Iris pigment epithelial cell (primary cell): ENCODE measurements at regions not wholly inside any gene's neighbourhood (a gene's known extent, or its start where the extent isn't known, plus 50 kb on each side); places are given as distances from the start of the nearest gene placed in this dataset.

Experiments
- DNase-seq: peaks from one replicate; pipeline ENCODE4 v3.0.0-alpha.2; 2011; ENCODE audit warnings: low read depth

DNA sequence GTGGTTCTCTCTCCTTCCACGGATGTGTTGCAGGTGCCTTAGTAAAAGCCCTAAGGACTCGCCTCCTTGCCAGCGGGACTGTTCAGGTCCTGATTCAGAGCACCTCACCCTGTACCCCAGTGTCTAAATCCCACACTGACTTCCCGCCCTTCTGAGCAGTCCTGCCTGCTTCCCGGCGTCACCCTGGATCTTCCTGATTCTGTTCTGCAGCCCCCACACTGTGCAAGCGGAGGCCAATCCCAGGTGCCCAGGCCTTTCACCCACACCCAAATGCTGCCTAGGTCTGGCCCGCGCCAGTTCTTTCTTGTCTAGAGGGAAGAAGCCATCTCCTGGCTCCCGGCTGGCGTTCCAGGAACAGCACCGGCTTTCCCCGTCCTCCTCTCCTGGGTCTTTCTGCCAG is 95.9 kb upstream of the GALNT2 start:
- DNase-seq: no peak

DNA sequence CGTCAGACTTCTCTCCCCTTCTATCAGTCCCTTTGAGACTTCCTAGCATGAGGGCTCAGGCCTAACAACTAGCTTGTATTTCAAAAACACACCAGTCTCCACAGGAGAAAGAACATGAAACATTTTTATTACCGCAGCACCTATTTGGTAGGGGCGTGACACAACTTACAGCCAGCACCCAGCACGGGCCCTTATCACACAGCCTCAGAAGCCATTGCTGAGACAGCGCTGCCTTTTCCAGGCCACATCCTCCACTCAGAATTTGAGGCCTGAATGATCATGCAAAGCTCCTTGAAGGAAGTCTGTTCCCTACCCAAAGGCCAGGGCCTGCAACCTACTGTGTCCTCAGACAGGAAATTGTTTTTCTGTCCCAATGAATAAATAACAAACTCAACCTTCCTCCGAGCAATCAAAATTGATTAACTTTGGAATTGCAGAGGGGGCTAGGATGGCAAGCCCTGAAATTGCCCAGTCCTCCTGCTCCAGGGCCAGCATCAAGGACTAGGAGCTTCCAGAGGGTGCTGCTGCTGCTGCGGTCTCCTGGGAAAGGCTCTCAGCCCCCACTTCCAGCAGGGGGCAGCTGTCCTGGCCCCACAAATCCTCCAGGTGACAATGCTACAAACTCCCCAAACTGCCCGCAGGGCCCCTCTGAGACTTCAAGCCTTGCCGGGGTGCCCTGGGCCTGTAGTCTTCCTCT is 94.3 kb upstream of the GALNT2 start:
- DNase-seq: peak; percentile 12

- DNase-seq: no peak
Measured at GRCh38 chr1:229973297-229973612, 93.8 kb upstream of the GALNT2 start.

- DNase-seq: no peak
Measured at GRCh38 chr1:229975047-229975446, 92.0 kb upstream of the GALNT2 start.

GRCh38 chr1:229980009-229980408 is 87.0 kb upstream of the GALNT2 start:
- DNase-seq: no peak

DNA sequence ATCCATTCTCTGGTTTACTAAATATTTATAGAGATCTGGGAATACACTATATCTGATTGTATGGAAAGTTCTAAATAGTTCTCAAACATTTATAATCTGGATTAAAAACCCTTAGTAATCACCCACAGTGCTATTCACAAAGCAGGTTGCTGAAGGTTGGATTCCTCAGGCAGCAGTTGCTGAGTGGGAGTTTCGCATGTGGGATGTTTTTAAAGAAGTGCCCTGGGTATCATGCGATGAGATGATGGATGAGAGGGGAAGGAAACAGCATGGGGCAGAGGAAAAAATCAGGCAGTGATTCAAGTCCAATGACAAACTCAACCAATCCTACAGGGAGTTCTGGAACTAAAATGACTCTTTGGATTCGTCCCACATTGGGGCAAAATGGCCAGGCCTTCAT is 85.3 kb upstream of the GALNT2 start:
- no peak for DNase-seq

DNA sequence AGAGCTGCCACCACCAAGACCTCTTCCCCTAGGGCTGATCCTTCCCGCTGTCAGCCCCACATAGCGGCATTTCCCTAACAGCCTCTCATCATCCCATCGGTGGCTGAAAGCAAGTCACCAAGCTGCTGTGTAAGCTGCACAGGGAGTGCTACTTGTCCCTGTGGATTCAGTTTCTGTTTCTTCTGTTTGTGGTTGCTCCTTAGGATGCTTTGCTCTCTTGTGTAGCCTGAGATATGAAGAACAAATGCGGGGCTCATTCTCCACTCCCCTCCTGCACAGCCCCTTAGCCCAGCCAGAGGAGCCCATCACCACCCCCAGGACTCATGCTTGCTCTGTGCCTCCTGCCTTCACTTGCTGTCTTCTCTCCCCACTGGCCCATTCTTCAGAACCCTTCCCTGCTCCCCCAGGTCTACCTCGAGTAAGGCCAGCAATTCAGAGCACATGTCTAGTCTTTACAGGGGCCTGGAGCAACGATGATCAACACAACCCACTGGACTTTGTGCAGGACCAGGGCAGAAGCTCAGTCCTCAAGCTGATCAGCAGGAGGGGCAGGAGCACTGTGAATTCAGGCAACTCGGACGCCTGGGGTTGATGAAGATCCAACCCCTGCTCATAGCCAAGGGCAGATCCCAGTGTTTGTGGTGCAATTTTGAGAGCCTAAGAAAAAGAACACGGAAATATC is 82.6 kb upstream of the GALNT2 start:
- no peak for DNase-seq

- DNase-seq: no peak
Measured at GRCh38 chr1:229984992-229985612, 81.9 kb upstream of the GALNT2 start.

- DNase-seq: no peak
Measured at GRCh38 chr1:229985613-229986010, 81.4 kb upstream of the GALNT2 start.

- DNase-seq: no peak
Measured at GRCh38 chr1:229986737-229987337, 80.2 kb upstream of the GALNT2 start.

- DNase-seq: no peak
Measured at GRCh38 chr1:229987953-229988352, 79.1 kb upstream of the GALNT2 start.

DNA sequence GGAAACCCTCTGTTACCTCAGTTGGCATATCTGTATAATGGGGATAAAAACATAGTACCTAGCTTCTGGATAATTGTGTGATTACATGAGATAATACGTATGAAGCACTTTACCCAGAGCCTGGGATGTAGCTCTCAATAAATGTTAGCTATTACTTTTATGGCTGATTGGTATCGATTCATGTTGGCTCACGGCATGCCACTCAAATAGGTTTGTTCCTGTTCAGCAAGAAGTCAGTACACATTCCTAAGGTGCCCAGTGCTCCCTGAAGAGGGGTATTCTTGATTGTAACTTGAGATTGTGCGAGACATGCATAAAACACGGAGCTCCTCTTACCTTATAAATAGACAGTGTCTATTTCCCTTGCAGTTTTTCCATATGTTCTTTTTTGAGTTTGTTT is 78.5 kb upstream of the GALNT2 start:
- no peak for DNase-seq

- DNase-seq: no peak
Measured at GRCh38 chr1:229989591-229990248, 77.3 kb upstream of the GALNT2 start.

DNA sequence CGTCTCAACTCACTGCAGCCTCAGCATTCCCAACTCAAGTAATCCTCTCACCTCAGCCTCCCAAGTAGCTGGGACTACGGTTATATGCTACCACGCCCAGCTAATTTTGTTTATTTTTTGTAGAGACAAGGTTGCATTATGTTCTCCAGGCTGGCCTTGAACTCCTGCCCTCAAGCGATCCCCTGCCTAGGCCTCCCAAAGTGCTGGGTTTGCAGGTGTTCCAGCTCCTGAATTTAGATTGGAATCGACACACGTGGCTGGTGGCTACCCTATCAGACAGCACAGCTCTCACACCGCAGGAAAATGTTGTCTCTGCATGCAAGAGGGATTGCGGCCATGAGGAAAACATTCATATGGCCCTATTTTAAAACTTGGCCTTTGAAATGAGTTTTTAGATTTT is 76.7 kb upstream of the GALNT2 start:
- no peak for DNase-seq

DNA sequence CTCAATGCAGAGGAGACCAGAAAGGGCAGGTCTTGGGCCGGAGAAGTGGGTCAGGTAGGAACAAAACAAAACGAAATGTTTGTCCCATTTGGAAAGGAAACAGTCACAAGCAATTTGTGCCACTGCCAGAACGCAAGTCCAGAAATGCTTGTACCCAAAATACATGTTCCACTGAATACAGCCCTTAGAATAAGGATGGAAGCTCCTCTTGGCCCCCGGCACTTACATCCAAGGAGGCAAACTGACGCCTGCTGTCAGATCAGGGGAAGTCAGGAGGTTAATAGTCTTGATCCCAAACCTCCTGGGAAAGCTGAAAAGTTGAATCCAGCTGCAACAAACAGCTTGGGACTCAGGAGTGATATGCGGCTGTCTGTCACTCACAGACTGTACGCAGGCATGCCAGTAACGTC is 75.9 kb upstream of the GALNT2 start:
- DNase-seq: no peak

DNA sequence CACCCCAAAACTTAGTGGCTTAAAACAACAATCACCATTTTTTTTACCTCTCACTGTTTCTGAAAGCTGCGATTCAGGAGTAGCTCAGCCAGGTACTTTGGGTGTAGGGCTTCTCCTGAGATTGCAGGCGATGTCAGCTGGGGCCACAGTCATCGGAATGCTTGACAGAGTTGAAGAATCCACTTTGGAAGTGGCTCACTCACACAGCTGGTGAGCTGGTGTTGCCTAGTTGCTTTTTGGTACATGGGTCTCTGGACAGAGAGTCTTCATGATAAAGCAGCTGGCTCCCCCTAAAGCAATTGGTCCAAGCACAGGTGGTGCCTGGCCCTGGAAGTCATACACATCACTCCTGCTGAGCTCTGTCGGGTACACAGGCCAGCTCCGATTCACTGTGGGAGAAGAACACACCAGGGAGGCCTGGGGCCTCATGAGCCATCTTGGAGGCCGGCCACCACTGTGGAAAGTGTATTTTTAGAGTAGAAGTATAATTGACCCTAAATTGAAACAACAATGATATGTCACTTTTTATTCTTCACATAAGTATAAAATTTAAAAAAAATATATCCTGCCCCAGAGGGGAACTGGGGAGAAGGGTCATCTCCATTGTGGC is 75.2 kb upstream of the GALNT2 start:
- no peak for DNase-seq

DNA sequence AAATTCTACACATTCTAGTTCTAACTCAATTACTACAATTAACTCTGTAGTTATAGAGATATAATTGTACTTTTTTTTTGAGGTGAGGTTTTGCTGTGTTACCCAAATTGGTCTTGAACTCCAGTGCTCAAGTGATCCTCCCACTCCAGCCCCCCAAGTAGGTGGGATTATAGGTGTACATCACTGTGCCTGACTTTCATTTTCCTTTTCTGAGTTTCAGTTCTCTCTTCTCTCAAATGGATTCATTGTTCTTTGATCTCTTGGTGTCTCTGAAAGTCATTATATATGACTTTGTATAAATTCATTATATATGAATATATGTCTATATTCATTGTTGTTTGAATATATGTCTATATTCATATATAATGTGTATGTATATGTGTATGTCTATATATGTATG is 74.0 kb upstream of the GALNT2 start:
- DNase-seq: no peak

- no peak for DNase-seq
Measured at GRCh38 chr1:229993894-229994293, 73.1 kb upstream of the GALNT2 start.

GRCh38 chr1:229999004-229999670 is 67.9 kb upstream of the GALNT2 start:
- no peak for DNase-seq

DNA sequence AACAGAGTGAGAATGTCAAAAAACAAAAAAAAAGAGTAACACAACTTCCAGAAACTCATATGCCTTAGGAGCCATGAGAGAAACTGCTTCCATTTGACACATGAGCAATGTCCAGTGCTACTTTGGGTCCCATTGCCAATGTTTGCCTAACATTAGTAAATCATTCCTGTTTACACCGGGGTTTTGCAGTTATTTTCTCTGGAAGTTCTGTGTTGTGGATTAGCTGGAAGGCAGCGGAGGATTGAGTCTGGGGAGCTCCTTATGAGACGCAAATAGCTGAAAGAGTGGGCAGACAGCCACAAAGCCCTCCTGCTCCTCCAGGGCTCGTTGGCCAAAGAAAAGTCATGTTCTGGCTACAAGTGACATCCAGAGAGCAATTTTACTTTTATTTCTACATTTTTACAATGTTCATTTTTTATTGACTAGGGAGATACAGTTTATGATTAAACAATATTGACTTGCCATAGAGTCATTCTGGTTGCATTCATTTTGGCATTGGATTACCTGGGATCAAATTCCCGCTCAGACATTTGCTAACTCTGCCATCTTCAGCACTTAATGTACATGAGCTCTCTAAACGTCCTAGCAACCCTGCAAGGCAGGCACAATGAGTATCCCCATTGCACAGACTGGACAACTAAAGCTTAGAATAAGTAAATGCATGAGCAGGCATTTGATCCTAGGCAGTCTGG is 66.4 kb upstream of the GALNT2 start:
- DNase-seq: no peak

GRCh38 chr1:230002164-230002803 is 64.8 kb upstream of the GALNT2 start:
- no peak for DNase-seq
